Posterior cingulate gyrus (tissue), 11 donors: ENCODE measurements at regions not wholly inside any gene's neighbourhood (a gene's known extent, or its start where the extent isn't known, plus 50 kb on each side); places are given as distances from the start of the nearest gene placed in this dataset.
"Not testable (repeated sequence)": the region's sequence is repeated elsewhere in the genome, so short reads cannot be mapped to it uniquely, and the experiment has no call there.

Experiments used
- DNase-seq, 10 donors: peaks; one replicate each; pipeline versions ENCODE4 v3.0.0 to v3.0.0-alpha.2; 2020 to 2021; ENCODE audit warnings: mixed read lengths in 3 of 10
- intact Hi-C: fragments of 100-400 bp; cut with DNase I; formaldehyde crosslinking; loops from one replicate; pipeline ENCODE4 v1.15.1; 2023

DNA sequence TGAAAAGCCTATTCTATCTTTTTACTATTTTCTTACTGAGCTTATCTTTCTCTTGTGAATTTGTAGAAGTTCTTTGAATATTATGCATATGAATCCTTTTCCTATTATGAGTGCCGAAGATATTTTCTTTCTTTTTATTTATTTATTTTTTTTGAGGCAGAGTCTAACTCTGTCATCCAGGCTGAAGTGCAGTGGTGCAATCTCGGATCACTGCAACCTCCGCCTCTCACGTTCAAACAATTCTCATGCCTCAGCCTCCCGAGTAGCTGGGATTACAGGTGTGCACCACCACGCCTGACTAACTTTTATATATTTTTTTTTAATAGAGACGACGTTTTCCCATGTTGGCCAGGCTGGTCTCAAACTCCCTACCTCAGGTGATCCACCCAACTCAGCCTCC is 109.8 kb downstream of the RHOU start:
- DNase-seq: no peak
- intact Hi-C loops: no loop called here

DNA sequence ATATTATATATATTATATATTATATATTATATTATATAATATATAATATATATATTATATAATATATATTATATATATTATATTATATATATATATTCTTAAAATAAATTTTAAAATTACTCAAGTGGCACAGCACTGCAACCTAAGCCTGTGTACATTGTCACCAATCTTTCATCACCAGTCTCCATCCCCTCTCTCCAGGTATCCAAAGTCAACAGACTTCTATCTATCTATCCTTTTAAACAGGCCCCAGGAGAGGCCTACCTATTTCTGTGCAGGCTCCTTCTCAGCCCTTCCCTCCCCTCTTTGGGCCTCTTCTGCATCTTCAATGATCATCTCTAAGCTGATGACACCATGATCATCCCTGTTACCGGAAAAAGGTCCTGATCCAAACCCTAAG is 111.7 kb downstream of the RHOU start:
- intact Hi-C loops: no loop called here

DNA sequence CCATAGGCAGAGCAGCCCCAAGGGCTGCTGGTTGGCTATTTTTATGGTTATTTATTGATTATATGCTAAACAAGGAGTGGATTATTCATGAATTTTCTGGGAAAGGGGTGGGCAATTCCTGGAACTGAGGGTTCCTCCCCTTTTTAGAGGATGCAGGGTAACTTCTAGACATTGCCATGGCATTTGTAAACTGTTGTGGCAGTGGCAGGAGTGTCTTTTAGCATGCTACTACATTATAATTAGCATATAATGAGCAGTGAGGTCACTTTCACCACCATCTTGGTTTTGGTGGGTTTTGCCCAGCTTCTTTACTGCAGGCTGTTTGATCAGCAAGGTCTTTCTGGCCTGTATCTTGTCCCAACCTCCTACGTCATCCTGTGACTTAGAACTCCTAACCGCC is 112.2 kb downstream of the RHOU start:
- intact Hi-C loops, DNase-seq: not testable (repeated sequence)

More for the DNA sequence above, 111.7 kb downstream of the RHOU start:
- no peak for DNase-seq

DNA sequence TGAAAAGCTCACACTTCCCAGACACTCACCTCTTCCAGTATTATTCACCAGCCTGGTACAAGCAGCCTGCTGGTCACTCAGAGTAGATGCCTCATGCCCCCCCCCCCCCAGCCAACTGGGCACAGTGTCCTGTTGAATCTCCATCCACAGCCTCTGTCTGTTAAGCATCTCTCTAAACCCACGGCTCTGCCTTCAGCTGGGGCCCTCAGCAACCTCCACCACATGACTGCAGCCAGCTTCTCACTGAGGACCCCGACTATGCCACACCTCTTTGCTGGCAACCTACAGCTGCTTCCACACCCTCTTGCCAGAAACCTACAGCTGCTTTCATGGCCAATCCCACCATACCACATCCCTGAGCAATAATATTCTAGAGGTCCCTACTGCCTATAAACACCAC is 113.1 kb downstream of the RHOU start:
- DNase-seq: no peak
- intact Hi-C loops: no loop called here

DNA sequence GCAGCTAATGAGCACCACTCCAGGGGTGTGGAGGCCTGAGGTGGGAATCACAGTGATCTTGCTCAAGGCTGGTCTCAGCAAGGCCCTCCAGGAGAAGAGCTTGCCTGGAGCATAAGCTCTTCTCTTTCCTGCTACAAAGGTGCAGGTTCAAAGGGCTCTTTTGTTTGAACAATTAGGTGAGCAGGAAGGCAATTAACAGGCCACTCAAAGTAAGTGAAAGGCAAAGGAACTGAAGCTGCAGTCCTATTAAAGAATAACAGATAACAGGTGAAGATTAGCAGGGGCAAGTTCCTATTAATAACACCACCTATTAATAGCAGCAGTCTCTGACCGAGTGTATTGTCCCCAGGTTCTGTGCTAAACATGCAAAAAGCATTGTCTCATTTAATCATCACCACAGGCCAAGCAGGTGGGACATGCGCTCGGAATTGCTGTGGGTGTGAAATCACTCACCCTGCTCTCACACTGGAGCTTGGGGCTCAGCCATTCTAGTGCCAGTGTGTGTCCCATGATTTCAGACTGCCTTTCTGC is 113.8 kb downstream of the RHOU start:
- no peak for DNase-seq
- intact Hi-C loops: no loop called here

DNA sequence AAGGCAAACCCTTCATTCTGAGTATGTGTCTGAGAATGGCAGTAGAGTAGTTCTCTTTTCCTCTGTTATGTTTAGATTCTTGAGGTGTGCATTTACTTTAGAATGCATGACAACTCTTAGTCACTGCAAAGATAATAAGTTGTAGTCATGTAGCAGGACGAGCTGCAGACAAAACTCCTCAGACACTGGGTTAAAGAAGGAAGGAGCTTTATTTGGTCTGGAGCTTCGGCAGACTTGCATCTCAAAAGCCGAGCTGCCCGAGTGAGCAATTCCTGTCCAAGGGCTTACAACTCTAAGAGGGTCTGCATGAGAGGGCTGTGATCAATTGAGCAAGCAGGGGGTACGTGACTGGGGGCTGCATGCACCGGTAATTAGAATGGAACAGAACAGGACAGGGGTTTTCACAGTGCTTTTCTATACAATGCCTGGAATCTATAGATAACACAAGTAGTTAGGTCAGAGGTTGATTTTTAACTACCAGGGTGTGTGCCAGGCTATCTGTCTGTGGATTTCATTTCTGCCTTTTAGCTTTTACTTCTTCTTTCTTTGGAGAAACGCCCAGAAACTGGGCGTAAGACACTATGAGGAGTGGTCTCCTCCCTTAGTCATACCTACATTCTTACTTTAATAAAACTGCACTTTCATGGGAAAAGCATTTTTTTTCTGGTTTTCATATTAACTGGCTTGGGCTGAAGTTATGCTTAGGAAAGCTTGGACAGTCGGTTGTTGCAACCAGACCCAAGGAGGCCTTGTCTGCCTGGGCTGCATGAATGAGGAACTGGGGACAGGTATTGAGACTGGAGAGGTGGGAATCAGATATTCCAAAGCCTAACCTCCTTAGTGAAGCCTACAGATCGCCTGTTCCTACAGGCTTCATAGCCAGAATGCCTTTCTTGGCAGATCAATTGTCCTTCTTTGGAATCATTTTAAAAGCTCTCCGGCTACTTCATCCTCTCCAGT is 115.1 kb downstream of the RHOU start:
- intact Hi-C loops: no loop called here
- no peak for DNase-seq

DNA sequence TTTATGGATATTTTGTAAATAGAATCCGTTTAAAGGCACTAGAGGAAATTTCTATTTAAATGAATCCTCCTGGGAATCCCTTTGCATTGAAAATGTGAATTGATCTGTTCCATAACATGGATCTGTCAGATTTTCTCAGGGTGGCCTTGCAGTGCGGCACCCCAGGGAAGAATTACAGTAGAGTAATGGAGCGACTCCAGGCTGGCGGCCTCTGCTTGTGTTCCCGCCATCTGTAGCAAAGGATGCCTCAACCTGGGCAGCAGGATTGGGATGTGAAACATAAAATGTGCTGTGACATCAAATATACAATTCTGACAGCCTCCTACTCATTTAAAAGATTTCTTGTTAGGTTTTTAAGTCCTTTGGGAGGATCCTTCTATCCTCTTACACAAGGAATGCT is 115.9 kb downstream of the RHOU start:
- DNase-seq: no peak
- intact Hi-C loops: no loop called here

DNA sequence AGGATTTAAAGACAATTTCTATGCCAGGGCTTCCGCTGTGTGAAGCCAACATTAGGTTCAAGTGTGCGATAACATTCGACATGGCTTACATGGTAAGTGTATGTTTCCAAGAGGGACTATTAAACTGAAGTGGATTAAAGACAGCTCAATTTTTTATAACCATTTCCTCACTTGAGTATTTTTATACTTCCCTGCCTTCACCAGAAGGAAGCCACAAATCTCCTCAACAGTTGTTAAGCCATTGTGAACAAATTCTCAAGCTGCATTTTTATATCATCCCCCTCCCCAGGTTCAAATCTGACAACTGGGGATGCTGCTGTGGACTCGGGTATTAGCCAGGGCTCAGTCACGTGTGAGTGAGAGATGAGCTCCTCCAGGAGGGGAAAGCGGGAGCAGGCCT is 116.3 kb downstream of the RHOU start:
- no peak for DNase-seq

DNA sequence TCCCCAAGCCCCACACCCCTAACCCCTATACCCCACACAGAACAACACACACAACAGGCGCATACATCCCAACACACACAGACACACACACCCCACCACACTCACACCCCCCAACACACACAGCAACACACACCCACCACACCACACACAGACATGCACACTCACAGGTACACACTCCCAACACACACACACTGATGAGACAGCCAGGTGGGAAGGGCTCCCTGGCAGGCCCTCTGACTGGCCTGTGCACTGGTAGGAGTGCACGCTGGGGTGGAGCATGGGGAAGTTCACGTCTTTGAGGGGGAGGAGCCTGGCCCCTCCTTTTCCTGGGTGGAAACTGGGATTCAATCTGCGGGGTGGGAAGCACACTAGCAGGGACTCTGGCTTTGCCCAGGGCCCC is 116.7 kb downstream of the RHOU start:
- DNase-seq: no peak
- intact Hi-C loops: no loop called here

More for the DNA sequence above, 116.3 kb downstream of the RHOU start:
- intact Hi-C loops: no loop called here

DNA sequence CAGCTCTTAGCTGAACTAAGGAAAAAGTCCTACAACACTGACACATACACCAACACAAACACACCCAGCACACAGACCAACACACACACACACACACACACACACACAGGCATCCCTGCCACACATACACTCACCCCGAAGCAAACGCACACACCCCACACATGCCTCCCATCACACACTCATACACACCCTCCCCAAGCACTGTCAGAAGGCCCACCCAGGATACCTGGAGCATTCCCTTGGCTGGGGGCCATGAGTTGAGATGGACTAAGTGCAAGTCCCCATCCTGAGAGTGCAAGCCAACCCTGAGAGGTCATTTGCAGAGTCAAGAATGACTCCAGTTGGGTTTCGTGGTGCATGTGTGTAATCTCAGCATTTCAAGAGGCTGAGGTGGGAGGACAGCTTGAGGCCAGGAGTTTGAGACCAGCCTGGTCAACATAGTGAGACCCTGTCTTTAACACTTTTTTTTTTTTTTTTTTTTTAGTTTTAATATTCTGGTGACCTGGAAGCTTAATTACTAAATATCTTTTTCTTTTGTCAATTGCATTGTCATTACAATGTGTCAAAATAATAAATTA is 117.3 kb downstream of the RHOU start:
- intact Hi-C loops: no loop called here
- DNase-seq: no peak

DNA sequence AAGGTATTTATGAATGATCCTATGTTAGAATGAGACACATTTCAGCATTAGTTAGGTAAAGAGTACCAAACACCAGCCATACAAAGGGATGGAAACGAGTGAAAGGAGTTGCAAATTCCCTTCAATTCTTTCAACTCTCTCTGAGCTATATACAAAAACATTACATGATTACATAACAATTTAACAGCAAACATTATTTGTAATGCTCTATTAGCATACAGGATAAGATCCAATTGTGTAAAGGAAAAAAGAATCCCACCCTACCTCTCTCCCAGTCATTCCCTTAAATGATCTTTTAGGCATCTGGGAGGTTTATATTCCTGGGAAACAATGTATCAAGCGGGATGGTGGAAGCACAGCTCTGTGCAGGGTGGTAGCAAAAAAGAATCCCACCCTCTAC is 117.9 kb downstream of the RHOU start:
- no peak for DNase-seq
- intact Hi-C loops: no loop called here

DNA sequence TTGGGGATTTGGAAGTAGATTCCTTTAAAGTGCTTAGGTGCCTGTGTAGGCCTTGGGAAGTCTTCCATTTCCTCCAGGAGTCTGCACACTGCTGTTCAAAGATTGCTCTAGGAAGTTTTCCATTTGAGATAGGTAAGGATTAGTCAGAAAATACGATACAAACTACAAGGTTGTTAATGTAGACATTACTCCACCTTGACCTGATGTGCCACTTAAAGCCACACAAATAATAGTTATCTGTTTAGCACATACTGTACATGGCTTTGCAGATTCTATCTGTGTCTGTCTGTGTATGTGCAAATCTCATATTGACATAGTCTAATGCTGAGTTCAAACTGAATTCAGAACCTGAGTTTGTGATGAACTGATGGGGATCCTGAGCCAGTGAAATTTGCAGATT is 118.4 kb downstream of the RHOU start:
- intact Hi-C loops: no loop called here
- DNase-seq: no peak

DNA sequence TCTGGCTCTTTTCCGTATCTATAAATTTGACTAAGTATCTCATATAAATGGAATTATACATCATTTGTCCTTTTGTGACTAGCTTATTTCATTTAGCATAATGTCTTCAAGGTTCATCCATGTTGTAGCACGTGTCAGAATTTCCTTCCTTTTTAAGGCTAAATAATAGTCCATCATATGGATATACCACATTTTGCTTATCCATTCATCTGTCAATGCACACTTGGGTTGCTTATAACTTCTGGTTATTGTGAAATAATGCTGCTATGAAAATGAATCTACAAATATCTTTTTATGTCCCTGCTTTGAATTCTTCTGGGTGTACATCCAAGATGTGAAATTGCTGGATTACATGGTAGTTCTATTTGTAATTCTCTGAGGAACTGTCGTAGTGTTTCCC is 119.6 kb downstream of the RHOU start:
- intact Hi-C loops: no loop called here
- no peak for DNase-seq

DNA sequence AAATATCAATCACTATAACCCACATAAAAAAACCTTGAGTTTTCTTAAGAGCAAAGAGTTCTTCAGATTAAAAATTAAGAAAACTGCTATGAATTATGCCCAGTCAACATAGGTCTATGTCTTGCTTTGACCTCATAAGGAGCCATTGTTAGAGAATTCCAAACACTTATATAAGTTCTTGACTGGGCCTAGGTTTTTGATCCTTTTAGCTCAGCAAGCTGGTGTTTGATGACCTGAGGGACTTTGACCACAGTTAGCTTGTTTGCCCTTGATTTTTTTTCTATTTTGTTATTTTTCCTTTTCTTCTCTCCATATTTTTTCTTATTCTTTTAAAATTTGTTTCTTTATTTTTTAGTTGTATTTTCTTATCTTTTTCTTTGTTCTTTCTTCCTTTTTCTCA is 122.3 kb downstream of the RHOU start:
- intact Hi-C loops: no loop called here
- DNase-seq: no peak

DNA sequence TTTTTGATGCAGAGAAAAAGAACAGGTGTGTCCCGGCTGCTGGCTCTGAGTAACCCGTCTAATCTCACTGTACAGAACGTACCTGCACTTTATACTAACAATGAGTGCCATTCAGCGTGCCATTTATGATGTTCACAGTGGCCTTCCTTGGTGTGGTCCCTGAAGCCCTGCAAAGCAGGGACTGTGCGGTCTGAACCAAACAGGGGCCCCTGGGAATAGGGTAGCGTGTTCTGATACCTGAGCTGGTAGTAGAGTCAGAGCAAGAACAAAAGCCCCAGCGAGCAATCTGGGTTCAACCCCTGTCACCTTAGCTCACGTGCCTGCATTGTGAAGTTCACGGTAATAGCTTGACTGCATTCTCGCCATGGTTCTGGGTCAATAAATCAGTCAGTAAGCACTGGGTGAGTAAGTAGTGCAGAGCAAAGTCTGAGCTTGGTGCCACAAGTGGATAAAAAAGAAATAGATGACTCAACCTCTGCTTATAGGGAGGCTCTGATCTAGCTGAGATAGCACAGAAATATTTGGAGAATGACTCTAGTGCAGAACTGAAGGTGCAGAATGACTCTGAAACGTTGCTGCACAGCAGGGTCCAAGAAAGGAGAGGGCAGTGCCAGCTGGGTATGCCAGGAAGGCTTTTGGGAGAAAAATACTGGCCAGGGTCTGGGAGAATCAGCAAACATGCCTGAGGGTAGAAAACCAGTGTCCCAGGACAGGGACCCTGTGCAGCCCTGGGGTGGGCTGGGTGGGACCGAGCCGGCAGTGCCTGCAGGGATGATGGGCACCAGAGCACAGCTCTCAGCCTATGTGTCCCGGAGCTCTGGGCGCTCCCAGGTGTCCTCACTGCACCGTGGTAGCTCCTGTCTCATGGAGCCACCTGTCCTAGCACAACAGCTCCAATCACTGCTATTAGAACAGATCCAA is 125.9 kb downstream of the RHOU start:
- DNase-seq: no peak
- intact Hi-C loops: no loop called here

DNA sequence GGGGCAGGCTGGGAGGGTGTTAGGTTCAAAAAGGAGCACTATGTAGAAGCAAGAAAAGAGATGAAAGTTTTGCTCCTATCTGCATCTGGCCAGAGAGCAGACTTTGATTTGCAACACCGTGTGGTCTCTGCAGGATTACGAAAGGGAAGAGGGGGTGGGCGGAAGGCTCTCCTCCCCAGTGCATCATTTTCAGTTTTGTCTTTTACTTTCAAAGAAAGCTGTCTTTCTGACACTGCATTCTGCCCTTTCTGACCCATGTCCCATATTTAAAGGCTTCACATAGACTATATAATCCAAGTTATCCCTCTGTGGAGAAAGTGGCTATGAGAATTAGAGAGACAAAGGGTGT is 126.5 kb downstream of the RHOU start:
- no peak for DNase-seq
- intact Hi-C loops: no loop called here

DNA sequence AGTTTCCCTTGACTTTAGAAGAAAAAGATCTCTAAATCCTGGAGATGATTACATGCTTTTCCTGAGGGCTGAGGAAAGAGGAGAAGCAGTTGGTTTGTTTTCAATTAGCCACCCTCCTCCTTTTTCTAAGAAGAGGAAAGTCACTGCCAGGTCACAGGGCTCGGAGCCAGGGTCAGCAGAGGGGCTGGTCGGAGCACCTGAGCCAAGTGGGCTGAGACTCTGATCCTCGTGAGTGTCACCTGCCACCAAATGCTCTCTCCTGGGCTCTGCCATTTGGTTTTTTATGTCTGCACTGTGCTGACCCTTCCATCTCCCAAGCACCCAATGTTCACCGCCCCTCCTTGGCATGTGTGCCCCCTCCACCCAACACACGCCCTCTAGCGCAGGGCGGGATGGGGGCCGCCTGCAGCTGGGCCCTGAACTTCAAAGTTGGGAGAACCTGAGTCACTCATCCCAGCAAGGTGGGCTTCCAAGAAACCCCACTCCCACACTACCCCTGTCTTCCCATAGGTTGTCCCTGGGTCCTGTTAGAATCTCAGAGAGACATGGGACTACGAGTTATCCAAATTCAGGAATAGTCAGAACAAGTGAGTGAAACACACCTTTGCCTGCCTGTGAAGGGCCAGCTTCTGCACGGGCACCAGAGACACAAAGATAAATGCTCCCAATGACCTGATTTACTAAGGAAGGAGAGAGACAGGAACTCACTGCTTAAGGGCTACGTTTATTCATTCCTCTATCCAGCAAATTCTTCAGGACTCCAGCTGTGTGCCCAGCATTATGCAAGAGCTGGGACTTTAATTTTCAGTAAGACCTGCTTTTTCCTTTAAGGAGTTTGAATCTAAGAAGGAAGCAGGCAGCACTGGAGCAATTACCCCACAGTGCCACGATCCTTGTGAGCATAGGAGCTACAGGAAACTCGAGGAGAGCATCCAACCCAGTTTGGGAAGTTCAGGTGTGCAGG is 127.5 kb downstream of the RHOU start:
- DNase-seq: no peak
- intact Hi-C loops: no loop called here

DNA sequence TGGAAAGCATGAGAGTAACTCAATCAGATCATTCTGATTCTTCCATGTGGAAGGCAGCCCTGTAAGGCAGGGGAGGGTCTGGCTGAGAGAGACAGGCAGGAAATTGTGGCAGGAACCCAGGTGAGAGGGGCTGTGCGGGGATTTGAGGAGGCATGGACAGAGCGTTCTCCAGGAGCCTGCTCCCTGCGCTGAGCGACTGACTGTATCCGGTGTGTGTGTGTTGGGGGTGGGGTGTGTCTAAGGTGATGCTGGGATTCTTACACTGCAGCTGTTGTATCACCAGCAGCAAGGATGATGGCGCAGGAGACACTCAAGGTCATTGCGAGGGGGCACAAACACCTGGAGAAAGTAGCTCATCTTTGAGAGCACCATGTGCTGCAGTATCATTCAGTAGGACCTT is 128.5 kb downstream of the RHOU start:
- DNase-seq: no peak
- intact Hi-C loops: no loop called here

DNA sequence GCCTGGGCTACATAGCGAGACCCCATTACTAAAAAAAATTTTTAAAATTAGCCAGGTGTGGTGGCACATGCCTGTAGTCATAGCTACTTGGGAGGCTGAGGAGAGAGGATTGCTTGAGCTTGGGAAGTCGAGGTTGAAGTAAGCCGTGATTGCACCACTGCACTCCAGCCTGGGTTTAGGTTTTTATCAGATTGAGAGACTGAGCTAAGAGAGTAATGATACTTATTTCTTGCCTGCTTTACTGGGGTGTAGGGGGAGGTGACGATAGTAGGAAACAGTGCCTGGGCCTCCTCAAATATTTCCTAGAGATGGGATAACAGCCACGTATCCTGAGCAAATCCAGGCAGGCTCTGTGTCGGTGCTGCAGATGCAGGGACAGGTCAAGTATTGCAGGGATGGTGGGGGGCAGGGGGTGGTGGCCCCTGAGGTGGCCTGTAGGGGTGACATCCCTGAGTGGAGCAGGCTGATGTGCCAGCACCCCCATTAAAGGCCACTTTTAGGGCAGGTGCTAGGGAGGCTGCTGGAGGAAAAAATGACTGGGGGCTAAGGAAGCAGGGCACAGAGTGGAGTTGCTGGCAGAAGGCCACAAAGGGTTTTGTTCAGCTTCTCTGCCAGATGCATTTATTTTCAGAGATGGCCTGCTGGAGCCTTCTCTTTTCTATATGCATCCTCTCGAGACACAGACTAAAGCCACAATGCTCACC is 130.5 kb downstream of the RHOU start:
- intact Hi-C loops: no loop called here
- DNase-seq: no peak
